Hepatocyte (in vitro differentiated cells): ENCODE measurements at regions not wholly inside any gene's neighbourhood (a gene's known extent, or its start where the extent isn't known, plus 50 kb on each side); places are given as distances from the start of the nearest gene placed in this dataset.

Source experiments
- DNase-seq: peaks from one replicate; pipeline ENCODE4 v3.0.0-alpha.2; 2016; ENCODE audit warnings: low spot score
- H2AFZ ChIP-seq: fragments of 200-600 bp; sonication (generic); 2 replicates; pipeline ENCODE4 v1.6.0; 2016; ENCODE audit warnings: antibody characterized with exemption, mild to moderate bottlenecking
- H3K27ac ChIP-seq: fragments of 200-600 bp; sonication (generic); 2 replicates; pipeline ENCODE4 v1.5.1; 2016; ENCODE audit warnings: mild to moderate bottlenecking
- H3K27me3 ChIP-seq: fragments of 200-600 bp; sonication (generic); 2 replicates; pipeline ENCODE4 v1.6.1; 2016
- H3K36me3 ChIP-seq: fragments of 200-600 bp; sonication (generic); replicated peaks from 2 replicates; pipeline ENCODE4 v1.5.1; 2016; ENCODE audit warnings: low read depth; ENCODE audit not compliant: insufficient read depth
- H3K4me1 ChIP-seq: fragments of 200-600 bp; sonication (generic); 2 replicates; pipeline ENCODE4 v1.5.1; 2016; ENCODE audit warnings: mild to moderate bottlenecking, moderate library complexity; ENCODE audit not compliant: insufficient read depth
- H3K4me2 ChIP-seq: fragments of 200-600 bp; sonication (generic); 2 replicates; pipeline ENCODE4 v1.6.0; 2016
- H3K4me3 ChIP-seq: fragments of 200-600 bp; sonication (generic); 2 replicates; pipeline ENCODE4 v1.5.1; 2016; ENCODE audit warnings: mild to moderate bottlenecking
- H3K79me2 ChIP-seq: fragments of 200-600 bp; sonication (generic); 2 replicates; pipeline ENCODE4 v1.6.0; 2017; ENCODE audit warnings: mild to moderate bottlenecking
- H3K9me2 ChIP-seq: fragments of 200-600 bp; sonication (generic); replicated peaks from 2 replicates; pipeline ENCODE4 v1.6.0; 2017; ENCODE audit warnings: mild to moderate bottlenecking; ENCODE audit not compliant: insufficient read depth
- H3K9me3 ChIP-seq: fragments of 200-600 bp; sonication (generic); 2 replicates; pipeline ENCODE4 v1.5.1; 2016; ENCODE audit warnings: low read depth, mild to moderate bottlenecking
- H4K20me1 ChIP-seq: fragments of 200-600 bp; sonication (generic); 2 replicates; pipeline ENCODE4 v1.6.0; 2016; ENCODE audit warnings: mild to moderate bottlenecking; ENCODE audit not compliant: insufficient read depth, poor library complexity, severe bottlenecking
- CTCF ChIP-seq: fragments of 200-600 bp; sonication (generic); IDR thresholded peaks from 2 replicates; pipeline ENCODE4 v1.5.1; 2016; ENCODE audit warnings: antibody characterized with exemption, mild to moderate bottlenecking; ENCODE audit not compliant: poor library complexity
- EZH2 ChIP-seq: fragments of 200-600 bp; sonication (generic); IDR thresholded peaks from 2 replicates; pipeline ENCODE4 v1.6.1; 2016; ENCODE audit warnings: antibody characterized with exemption, mild to moderate bottlenecking, borderline replicate concordance
- EZH2phosphoT487 ChIP-seq: fragments of 200-600 bp; sonication (generic); IDR thresholded peaks from one replicate; pipeline ENCODE4 v1.6.1; 2018; ENCODE audit warnings: antibody characterized with exemption, mild to moderate bottlenecking, low read depth, moderate library complexity; ENCODE audit not compliant: unreplicated experiment, severe bottlenecking
- WGBS: methylation state at CpG from one replicate; pipeline ENCODE4 v1.1.6; 2016; ENCODE audit warnings: low lambda C conversion rate; ENCODE audit errors: missing lambda C conversion rate; 5-methylcytosine and 5-hydroxymethylcytosine counted together

DNA sequence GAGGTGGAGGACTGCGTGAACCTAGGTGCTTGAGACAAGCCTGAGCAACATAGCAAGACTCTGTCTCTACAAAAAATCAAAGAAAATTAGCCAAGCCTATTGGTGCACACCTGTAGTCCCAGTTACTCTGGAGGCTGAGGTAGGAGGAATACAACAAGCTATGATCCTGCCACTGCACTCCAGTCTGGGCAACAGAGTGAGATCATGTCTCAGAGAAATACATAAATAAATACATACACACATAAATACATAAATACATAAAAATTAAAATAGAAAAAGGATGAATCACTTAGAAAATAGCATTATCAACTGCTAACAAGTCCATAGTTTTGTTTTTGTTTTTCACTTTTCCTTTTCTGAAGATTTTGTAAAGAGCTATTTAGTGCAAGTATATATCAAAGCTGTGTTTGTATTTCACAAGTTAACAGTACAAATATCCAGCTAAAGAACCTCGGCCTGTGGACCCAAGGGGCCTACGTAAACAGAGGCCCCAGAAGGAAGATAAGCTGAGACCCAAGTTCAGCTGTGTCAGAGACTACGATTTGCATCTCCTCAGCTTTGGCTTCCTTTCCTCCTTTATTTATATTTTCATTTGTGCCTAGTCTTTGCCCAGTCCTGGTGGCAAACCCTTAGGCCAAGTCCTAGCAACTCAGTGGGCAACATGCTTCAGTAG is 67.1 kb upstream of the ROBO2 start:
- no peaks in the 10 kb centered on the region for H3K79me2 ChIP-seq
- H3K4me2 ChIP-seq = peak overlapping the region; percentile 53
- no peaks in the 10 kb centered on the region for H3K27me3 ChIP-seq
- peaks cover 15% of the 10 kb centered on the region for H3K4me1 ChIP-seq
- H3K4me3 ChIP-seq = no peak overlapping the region
- WGBS = 56% methylated on average over 4 of the region's 4 CpGs
- H3K27ac ChIP-seq = peak overlapping the region; percentile 45
- H3K9me3 ChIP-seq = no peaks in the 10 kb centered on the region
- no peak overlapping the region for H2AFZ ChIP-seq
- TF ChIP-seq EZH2phosphoT487 (no peak), EZH2 (no peak), CTCF (no peak)
- peak; percentile 23 for DNase-seq
- H4K20me1 ChIP-seq = no peaks in the 10 kb centered on the region
- no peaks in the 10 kb centered on the region for H3K9me2 ChIP-seq
- no peaks in the 10 kb centered on the region for H3K36me3 ChIP-seq

DNA sequence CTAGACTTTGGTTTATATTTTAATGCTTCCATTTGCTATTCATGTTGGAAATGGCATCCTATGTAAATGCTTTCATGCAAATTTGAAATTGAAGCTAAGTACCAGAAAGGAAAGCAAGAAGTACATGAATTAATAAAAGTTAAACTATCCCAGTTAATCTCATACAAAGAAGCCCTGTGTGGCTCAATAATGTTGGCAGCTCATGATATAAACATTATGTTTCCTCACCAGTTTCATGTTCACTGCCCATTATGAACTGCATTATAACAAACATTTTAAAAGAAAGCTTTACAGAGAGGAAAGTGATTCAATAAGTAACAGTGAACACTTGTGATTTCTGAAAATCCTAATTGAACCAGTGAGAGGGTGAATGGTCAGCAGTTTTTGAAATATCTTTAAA is 62.9 kb upstream of the ROBO2 start:
- no peak overlapping the region for H3K27ac ChIP-seq
- H3K9me3 ChIP-seq = no peaks in the 10 kb centered on the region
- no peak for DNase-seq
- H3K27me3 ChIP-seq = no peaks in the 10 kb centered on the region
- no peaks in the 10 kb centered on the region for H4K20me1 ChIP-seq
- H3K4me3 ChIP-seq = no peak overlapping the region
- no peak for TF ChIP-seq EZH2phosphoT487
- TF ChIP-seq CTCF = no peak
- no peak for TF ChIP-seq EZH2
- no peaks in the 10 kb centered on the region for H3K79me2 ChIP-seq
- H3K36me3 ChIP-seq = no peaks in the 10 kb centered on the region
- no peaks in the 10 kb centered on the region for H3K9me2 ChIP-seq
- H2AFZ ChIP-seq = no peak overlapping the region
- peaks cover 11% of the 10 kb centered on the region for H3K4me1 ChIP-seq
- H3K4me2 ChIP-seq = no peak overlapping the region

DNA sequence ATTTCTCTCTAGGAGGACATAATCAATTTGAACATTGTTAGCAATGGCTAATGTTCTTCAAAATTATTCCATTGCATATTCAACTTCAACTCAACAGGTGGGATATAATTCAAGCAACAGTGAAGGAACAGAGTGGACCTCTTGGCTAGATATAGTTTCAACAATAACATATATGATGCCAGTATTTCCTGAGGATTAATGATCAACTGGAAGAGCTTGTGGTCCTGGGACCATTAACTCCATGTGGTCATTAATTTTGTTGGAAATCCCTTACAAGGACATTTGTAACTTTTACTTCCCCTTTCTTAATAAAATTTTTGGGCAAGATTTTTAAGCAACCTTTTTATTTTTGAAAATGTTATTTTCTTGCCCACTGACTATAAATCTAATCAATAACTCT is 54.3 kb upstream of the ROBO2 start:
- Histone ChIP-seq H3K4me3 (no peak overlapping the region), H3K9me3 (no peaks in the 10 kb centered on the region), H3K27ac (no peak overlapping the region), H3K36me3 (no peaks in the 10 kb centered on the region), H3K4me1 (no peaks in the 10 kb centered on the region), H3K9me2 (no peaks in the 10 kb centered on the region), H3K27me3 (no peaks in the 10 kb centered on the region), H3K79me2 (no peaks in the 10 kb centered on the region), H3K4me2 (no peak overlapping the region), H2AFZ (no peak overlapping the region), H4K20me1 (no peaks in the 10 kb centered on the region)
- TF ChIP-seq CTCF (no peak), EZH2phosphoT487 (no peak), EZH2 (no peak)
- no peak for DNase-seq
